CD4-positive, alpha-beta memory T cell (primary cell): ENCODE measurements at regions not wholly inside any gene's neighbourhood (a gene's known extent, or its start where the extent isn't known, plus 50 kb on each side); places are given as distances from the start of the nearest gene placed in this dataset.

Experiments used
- CTCF ChIA-PET: fragments of 350-600 bp; sonication (Branson Sonifier 250); formaldehyde crosslinking; loops from one replicate; lab custom pipeline; 2021; ENCODE audit warnings: inconsistent platforms; ENCODE audit not compliant: partially characterized antibody; lab: Charles Lee
- POLR2A ChIA-PET: fragments of 350-600 bp; sonication (Branson Sonifier 250); formaldehyde crosslinking; loops from one replicate; lab custom pipeline; 2021; ENCODE audit not compliant: partially characterized antibody; lab: Charles Lee
- DNase-seq, 5 donors: peaks; one replicate each; pipeline versions ENCODE4 v3.0.0 to v3.0.0-alpha.2; 2020 to 2022; ENCODE audit warnings: mixed read lengths in 1 of 5
- H3K27ac ChIP-seq: one replicate; pipeline ENCODE4 v1.7.0; 2013; ENCODE audit warnings: low read depth, low read length
- H3K27me3 ChIP-seq: 2 replicates; pipeline ENCODE4 v1.7.0; 2013; ENCODE audit warnings: mild to moderate bottlenecking, low read length, moderate library complexity; ENCODE audit not compliant: insufficient read depth
- H3K36me3 ChIP-seq: 2 replicates; pipeline ENCODE4 v1.7.0; 2013; ENCODE audit warnings: mild to moderate bottlenecking, low read length, moderate library complexity; ENCODE audit not compliant: insufficient read depth
- H3K4me1 ChIP-seq: 2 replicates; pipeline ENCODE4 v1.7.0; 2013; ENCODE audit warnings: mild to moderate bottlenecking, low read length, moderate library complexity; ENCODE audit not compliant: insufficient read depth
- H3K4me3 ChIP-seq, 2 donors: one replicate each; pipeline ENCODE4 v1.7.0; 2013; ENCODE audit warnings: low read length in 2 of 2, mild to moderate bottlenecking in 1 of 2
- H3K9me3 ChIP-seq, 2 donors: one replicate each; pipeline ENCODE4 v1.7.0; 2013; ENCODE audit warnings: low read length in 2 of 2, control low read depth in 1 of 2; ENCODE audit not compliant: control insufficient read depth in 1 of 2
- H3K27ac Mint-ChIP-seq, 7 donors: one replicate each; pipeline ENCODE4 v1.8.0; 2020 to 2021; ENCODE audit warnings: mixed read lengths in 7 of 7, mild to moderate bottlenecking in 6 of 7, inconsistent platforms in 3 of 7, moderate library complexity in 3 of 7
- H3K27me3 Mint-ChIP-seq, 2 donors: one replicate each; pipeline ENCODE4 v1.8.0; 2020 to 2021; ENCODE audit warnings: mixed read lengths in 2 of 2
- H3K36me3 Mint-ChIP-seq, 2 donors: one replicate each; pipeline ENCODE4 v1.8.0; 2020 to 2021; ENCODE audit warnings: mixed read lengths in 2 of 2, inconsistent platforms in 1 of 2, mild to moderate bottlenecking in 1 of 2
- H3K4me1 Mint-ChIP-seq, 4 donors: one replicate each; pipeline ENCODE4 v1.8.0; 2020 to 2021; ENCODE audit warnings: mixed read lengths in 4 of 4, mild to moderate bottlenecking in 1 of 4
- H3K4me3 Mint-ChIP-seq, 8 donors: one replicate each; pipeline ENCODE4 v1.8.0; 2020 to 2021; ENCODE audit warnings: mixed read lengths in 8 of 8, mild to moderate bottlenecking in 7 of 8, moderate library complexity in 6 of 8, inconsistent platforms in 3 of 8
- H3K9me3 Mint-ChIP-seq, 8 donors: one replicate each; pipeline ENCODE4 v1.8.0; 2020 to 2021; ENCODE audit warnings: mixed read lengths in 8 of 8, mild to moderate bottlenecking in 5 of 8, inconsistent platforms in 3 of 8, moderate library complexity in 1 of 8
- intact Hi-C: fragments of 100-400 bp; cut with micrococcal nuclease; formaldehyde crosslinking; loops from one replicate; pipeline ENCODE4 v1.15.1; 2023

- no peak overlapping the region for H3K4me3 Mint-ChIP-seq
- peaks cover 25 to 27% of the 10 kb centered on the region in 2 donors for H3K27me3 Mint-ChIP-seq
- POLR2A ChIA-PET, result no interaction called here
- Histone ChIP-seq H3K27me3 (peaks cover 6% of the 10 kb centered on the region), H3K4me1 (no peaks in the 10 kb centered on the region), H3K9me3 (no peaks in the 10 kb centered on the region), H3K27ac (no peak overlapping the region), H3K36me3 (no peaks in the 10 kb centered on the region), H3K4me3 (no peak overlapping the region)
- DNase-seq, result no peak
- peaks cover 0 to 2% (median 0%) of the 10 kb centered on the region in 8 donors for H3K9me3 Mint-ChIP-seq
- CTCF ChIA-PET, result no interaction called here
- H3K27ac Mint-ChIP-seq, result no peak overlapping the region
- intact Hi-C loops, result no loop called here
- H3K36me3 Mint-ChIP-seq, result no peaks in the 10 kb centered on the region
- H3K4me1 Mint-ChIP-seq, result peaks cover 0 to 4% (median 2%) of the 10 kb centered on the region in 4 donors
Observed at GRCh38 chr10:69749178-69750010, 52.3 kb upstream of the COL13A1 start.

- Histone ChIP-seq H3K9me3 (no peaks in the 10 kb centered on the region), H3K36me3 (no peaks in the 10 kb centered on the region), H3K27me3 (peaks cover 6% of the 10 kb centered on the region), H3K4me3 (no peak overlapping the region), H3K4me1 (no peaks in the 10 kb centered on the region), H3K27ac (no peak overlapping the region)
- no peak overlapping the region for H3K4me3 Mint-ChIP-seq
- POLR2A ChIA-PET, result no interaction called here
- H3K4me1 Mint-ChIP-seq, result peaks cover 0 to 4% (median 2%) of the 10 kb centered on the region in 4 donors
- H3K27me3 Mint-ChIP-seq, result peaks cover 23 to 24% of the 10 kb centered on the region in 2 donors
- CTCF ChIA-PET, result no interaction called here
- no peak overlapping the region for H3K27ac Mint-ChIP-seq
- intact Hi-C loops, result no loop called here
- no peak for DNase-seq
- H3K36me3 Mint-ChIP-seq, result no peaks in the 10 kb centered on the region
- peaks cover 0 to 3% (median 0%) of the 10 kb centered on the region in 8 donors for H3K9me3 Mint-ChIP-seq
Observed at GRCh38 chr10:69750011-69750373, 51.7 kb upstream of the COL13A1 start.

GRCh38 chr10:69750725-69751124 is 51.0 kb upstream of the COL13A1 start:
- Histone ChIP-seq H3K27ac (no peak overlapping the region), H3K36me3 (no peaks in the 10 kb centered on the region), H3K4me1 (no peaks in the 10 kb centered on the region), H3K9me3 (no peaks in the 10 kb centered on the region), H3K27me3 (peaks cover 6% of the 10 kb centered on the region), H3K4me3 (no peak overlapping the region)
- no peak for DNase-seq
- H3K27me3 Mint-ChIP-seq, result peaks cover 23 to 24% of the 10 kb centered on the region in 2 donors
- no peak overlapping the region for H3K4me3 Mint-ChIP-seq
- ChIA-PET CTCF (no interaction called here), POLR2A (no interaction called here)
- intact Hi-C loops, result no loop called here
- H3K9me3 Mint-ChIP-seq, result peaks cover 0 to 2% (median 0%) of the 10 kb centered on the region in 8 donors
- H3K36me3 Mint-ChIP-seq, result no peaks in the 10 kb centered on the region
- no peak overlapping the region for H3K27ac Mint-ChIP-seq
- H3K4me1 Mint-ChIP-seq, result no peaks in the 10 kb centered on the region

DNA sequence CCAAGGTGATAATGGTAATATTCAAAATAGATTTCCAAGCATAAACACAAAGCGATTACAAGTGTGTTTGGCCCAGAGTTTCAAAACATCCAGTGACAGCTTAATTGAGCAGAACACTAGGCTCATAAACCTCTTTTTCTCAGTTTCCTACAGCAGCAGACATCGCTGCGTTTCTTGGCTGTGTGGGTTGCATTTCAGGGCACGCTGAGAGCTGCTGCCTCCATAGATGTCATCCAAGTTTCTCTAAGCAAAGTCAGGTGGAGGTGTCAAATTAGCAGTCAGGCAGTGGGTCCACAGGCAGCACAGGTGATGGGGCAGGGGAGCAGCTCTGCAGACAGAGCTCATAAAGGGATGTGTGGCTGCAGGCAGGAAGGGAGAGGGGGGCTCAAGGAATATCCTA is 50.5 kb upstream of the COL13A1 start:
- H3K27ac ChIP-seq, result no peak overlapping the region
- H3K4me1 ChIP-seq, result no peaks in the 10 kb centered on the region
- no peak overlapping the region for H3K27ac Mint-ChIP-seq
- peaks cover 0 to 2% (median 0%) of the 10 kb centered on the region in 8 donors for H3K9me3 Mint-ChIP-seq
- no peak overlapping the region for H3K4me3 ChIP-seq
- no peaks in the 10 kb centered on the region for H3K9me3 ChIP-seq
- H3K4me1 Mint-ChIP-seq, result no peaks in the 10 kb centered on the region
- intact Hi-C loops, result no loop called here
- no peak overlapping the region for H3K4me3 Mint-ChIP-seq
- peaks cover 22 to 23% of the 10 kb centered on the region in 2 donors for H3K27me3 Mint-ChIP-seq
- H3K36me3 ChIP-seq, result no peaks in the 10 kb centered on the region
- H3K27me3 ChIP-seq, result peaks cover 6% of the 10 kb centered on the region
- no peaks in the 10 kb centered on the region for H3K36me3 Mint-ChIP-seq
- no peak for DNase-seq
- ChIA-PET POLR2A (no interaction called here), CTCF (no interaction called here)
